OCI-LY1 (cell line): ENCODE measurements at regions not wholly inside any gene's neighbourhood (a gene's known extent, or its start where the extent isn't known, plus 50 kb on each side); places are given as distances from the start of the nearest gene placed in this dataset.

Experiments
- H2AFZ ChIP-seq: fragments of 200-600 bp; sonication (generic), shearing (Covaris generic); 2 replicates; pipeline ENCODE4 v1.6.0; 2014; ENCODE audit warnings: antibody characterized with exemption, mild to moderate bottlenecking, low read length
- H3F3A ChIP-seq: fragments of 200-600 bp; sonication (generic), shearing (Covaris generic); 2 replicates; pipeline ENCODE4 v1.6.0; 2014; ENCODE audit warnings: mild to moderate bottlenecking, antibody characterized with exemption, low read length, moderate library complexity; ENCODE audit not compliant: insufficient read depth
- H3K27ac ChIP-seq: fragments of 200-600 bp; sonication (generic); 2 replicates; pipeline ENCODE4 v1.5.1; 2014; ENCODE audit warnings: low read length, mixed run types, mild to moderate bottlenecking, low read depth; ENCODE audit not compliant: poor library complexity, severe bottlenecking
- H3K27me3 ChIP-seq: fragments of 200-600 bp; sonication (generic); 2 replicates; pipeline ENCODE4 v1.6.0; 2014; ENCODE audit warnings: antibody characterized with exemption, mild to moderate bottlenecking, low read length, moderate library complexity; ENCODE audit not compliant: insufficient read depth
- H3K36me3 ChIP-seq: fragments of 200-600 bp; sonication (generic); 2 replicates; pipeline ENCODE4 v1.6.1; 2014; ENCODE audit warnings: mild to moderate bottlenecking, antibody characterized with exemption, low read length, moderate library complexity, mixed read lengths; ENCODE audit not compliant: insufficient read depth
- H3K4me1 ChIP-seq: fragments of 200-600 bp; sonication (generic); 2 replicates; pipeline ENCODE4 v1.5.1; 2014; ENCODE audit warnings: mild to moderate bottlenecking, low read length, moderate library complexity; ENCODE audit not compliant: insufficient read depth, severe bottlenecking
- H3K4me2 ChIP-seq: fragments of 200-600 bp; sonication (generic), shearing (Covaris generic); 2 replicates; pipeline ENCODE4 v1.6.1; 2014; ENCODE audit warnings: low read length
- H3K4me3 ChIP-seq: fragments of 200-600 bp; sonication (generic); 2 replicates; pipeline ENCODE4 v1.5.1; 2014; ENCODE audit warnings: low read length, low read depth, mild to moderate bottlenecking, mixed read lengths; ENCODE audit not compliant: poor library complexity, severe bottlenecking
- H3K79me2 ChIP-seq: fragments of 200-600 bp; shearing (Covaris generic); 2 replicates; pipeline ENCODE4 v1.6.1; 2016; ENCODE audit warnings: mixed run types, low read length, mixed read lengths; ENCODE audit not compliant: insufficient read depth
- H3K9ac ChIP-seq: fragments of 200-600 bp; sonication (generic), shearing (Covaris generic); 2 replicates; pipeline ENCODE4 v1.6.1; 2014; ENCODE audit warnings: mild to moderate bottlenecking, low read length, mixed read lengths
- H3K9me2 ChIP-seq: fragments of 200-600 bp; sonication (generic), shearing (Covaris generic); 2 replicates; pipeline ENCODE4 v1.6.1; 2014; ENCODE audit warnings: low read depth, mild to moderate bottlenecking, low read length, mixed read lengths
- H3K9me3 ChIP-seq: fragments of 200-600 bp; shearing (Covaris generic); 2 replicates; pipeline ENCODE4 v1.6.1; 2014; ENCODE audit warnings: low read length, mixed read lengths
- H4K20me1 ChIP-seq: fragments of 200-600 bp; sonication (generic), shearing (Covaris generic); 2 replicates; pipeline ENCODE4 v1.6.0; 2016; ENCODE audit warnings: mild to moderate bottlenecking, low read length; ENCODE audit not compliant: insufficient read depth
- CTCF ChIP-seq: fragments of 200-600 bp; sonication (generic), shearing (Covaris generic); IDR thresholded peaks from 2 replicates; pipeline ENCODE4 v1.5.1; 2017; ENCODE audit warnings: mild to moderate bottlenecking, antibody characterized with exemption, low read length, moderate library complexity, mixed read lengths
- EZH2 ChIP-seq: fragments of 200-600 bp; sonication (generic), shearing (Covaris generic); IDR thresholded peaks from 2 replicates; pipeline ENCODE4 v1.8.0; 2017; ENCODE audit warnings: borderline replicate concordance, mixed run types, mild to moderate bottlenecking, antibody characterized with exemption, low read length, moderate library complexity, mixed read lengths

- TF ChIP-seq CTCF (no peak), EZH2 (no peak)
- no peaks in the 10 kb centered on the region for H3K9me3 ChIP-seq
- no peak overlapping the region for H3K4me2 ChIP-seq
- H3K79me2 ChIP-seq, result no peaks in the 10 kb centered on the region
- H4K20me1 ChIP-seq, result no peaks in the 10 kb centered on the region
- no peak overlapping the region for H2AFZ ChIP-seq
- H3K9me2 ChIP-seq, result no peaks in the 10 kb centered on the region
- H3K4me3 ChIP-seq, result no peak overlapping the region
- no peaks in the 10 kb centered on the region for H3F3A ChIP-seq
- no peaks in the 10 kb centered on the region for H3K36me3 ChIP-seq
- no peak overlapping the region for H3K9ac ChIP-seq
- no peaks in the 10 kb centered on the region for H3K4me1 ChIP-seq
- no peaks in the 10 kb centered on the region for H3K27me3 ChIP-seq
- no peak overlapping the region for H3K27ac ChIP-seq
These were observed 436.2 kb downstream of the FAT4 start for GRCh38 chr4:125750828-125751466.

- Histone ChIP-seq H3K9me3 (no peaks in the 10 kb centered on the region), H4K20me1 (no peaks in the 10 kb centered on the region), H3K9me2 (no peaks in the 10 kb centered on the region), H3K27me3 (no peaks in the 10 kb centered on the region), H3K9ac (no peak overlapping the region), H3K4me3 (no peak overlapping the region), H3F3A (no peaks in the 10 kb centered on the region), H2AFZ (no peak overlapping the region), H3K4me2 (no peak overlapping the region), H3K4me1 (no peaks in the 10 kb centered on the region), H3K36me3 (no peaks in the 10 kb centered on the region), H3K27ac (no peak overlapping the region), H3K79me2 (no peaks in the 10 kb centered on the region)
- TF ChIP-seq EZH2 (no peak), CTCF (no peak)
These were observed 443.7 kb downstream of the FAT4 start for GRCh38 chr4:125758438-125758837.

GRCh38 chr4:125760201-125760819, 445.6 kb downstream of the FAT4 start:
- H3K4me3 ChIP-seq, result no peak overlapping the region

More at GRCh38 chr4:125760201-125760819, 445.6 kb downstream of the FAT4 start:
- H4K20me1 ChIP-seq, result no peaks in the 10 kb centered on the region
- H3K27me3 ChIP-seq, result no peaks in the 10 kb centered on the region
- H3K9ac ChIP-seq, result no peak overlapping the region
- H3K4me2 ChIP-seq, result no peak overlapping the region
- no peaks in the 10 kb centered on the region for H3K79me2 ChIP-seq
- H3K36me3 ChIP-seq, result no peaks in the 10 kb centered on the region
- H3K9me2 ChIP-seq, result no peaks in the 10 kb centered on the region
- no peaks in the 10 kb centered on the region for H3F3A ChIP-seq
- H2AFZ ChIP-seq, result no peak overlapping the region
- no peak overlapping the region for H3K27ac ChIP-seq
- no peaks in the 10 kb centered on the region for H3K4me1 ChIP-seq
- H3K9me3 ChIP-seq, result no peaks in the 10 kb centered on the region
- TF ChIP-seq CTCF (no peak), EZH2 (no peak)
